ENCODE measurements at regions not wholly inside any gene's neighbourhood (a gene's known extent, or its start where the extent isn't known, plus 50 kb on each side); places are given as distances from the start of the nearest gene placed in this dataset.

GRCh38 chr4:170414360-170414759 lies 324.6 kb upstream of the AADAT start:
- Mint-ChIP-seq H3K4me1 (ENCODE audit: unreplicated experiment) (no peaks in the 10 kb centered on the region), H3K36me3 (ENCODE audit: unreplicated experiment) (no peaks in the 10 kb centered on the region), H3K9me3 (ENCODE audit: unreplicated experiment) (peaks cover 6% of the 10 kb centered on the region), H3K27me3 (ENCODE audit: unreplicated experiment) (no peaks in the 10 kb centered on the region), H3K27ac (ENCODE audit: unreplicated experiment) (no peak overlapping the region), H3K4me3 (ENCODE audit: unreplicated experiment) (no peak overlapping the region)
- no peak for DNase-seq (ENCODE audit: extremely low spot score, unreplicated experiment)
- no peak for TF ChIP-seq CTCF (IDR thresholded peaks at IDR 0.05)

GRCh38 chr4:170413951-170414350 lies 324.2 kb upstream of the AADAT start:
- no peaks in the 10 kb centered on the region for H3K4me1 Mint-ChIP-seq (ENCODE audit: unreplicated experiment)
- H3K27me3 Mint-ChIP-seq (ENCODE audit: unreplicated experiment), result no peaks in the 10 kb centered on the region
- H3K27ac Mint-ChIP-seq (ENCODE audit: unreplicated experiment), result no peak overlapping the region
- TF ChIP-seq CTCF (IDR thresholded peaks at IDR 0.05), result no peak
- no peaks in the 10 kb centered on the region for H3K36me3 Mint-ChIP-seq (ENCODE audit: unreplicated experiment)
- no peak overlapping the region for H3K4me3 Mint-ChIP-seq (ENCODE audit: unreplicated experiment)
- H3K9me3 Mint-ChIP-seq (ENCODE audit: unreplicated experiment), result peaks cover 3% of the 10 kb centered on the region
- no peak for DNase-seq (ENCODE audit: extremely low spot score, unreplicated experiment)

- H3K36me3 Mint-ChIP-seq (ENCODE audit: unreplicated experiment), result no peaks in the 10 kb centered on the region
- no peak for DNase-seq (ENCODE audit: extremely low spot score, unreplicated experiment)
- peaks cover 11% of the 10 kb centered on the region for H3K9me3 Mint-ChIP-seq (ENCODE audit: unreplicated experiment)
- TF ChIP-seq CTCF (IDR thresholded peaks at IDR 0.05), result no peak
- no peaks in the 10 kb centered on the region for H3K4me1 Mint-ChIP-seq (ENCODE audit: unreplicated experiment)
- H3K27ac Mint-ChIP-seq (ENCODE audit: unreplicated experiment), result no peak overlapping the region
- H3K27me3 Mint-ChIP-seq (ENCODE audit: unreplicated experiment), result no peaks in the 10 kb centered on the region
- no peak overlapping the region for H3K4me3 Mint-ChIP-seq (ENCODE audit: unreplicated experiment)
These were observed 310.6 kb upstream of the AADAT start for GRCh38 chr4:170400361-170400760.

- TF ChIP-seq CTCF (IDR thresholded peaks at IDR 0.05), result no peak
- no peak for DNase-seq (ENCODE audit: extremely low spot score, unreplicated experiment)
- Mint-ChIP-seq H3K4me1 (ENCODE audit: unreplicated experiment) (no peaks in the 10 kb centered on the region), H3K9me3 (ENCODE audit: unreplicated experiment) (peaks cover 11% of the 10 kb centered on the region), H3K36me3 (ENCODE audit: unreplicated experiment) (no peaks in the 10 kb centered on the region), H3K27ac (ENCODE audit: unreplicated experiment) (no peak overlapping the region), H3K4me3 (ENCODE audit: unreplicated experiment) (no peak overlapping the region), H3K27me3 (ENCODE audit: unreplicated experiment) (no peaks in the 10 kb centered on the region)
These were observed 310.0 kb upstream of the AADAT start for GRCh38 chr4:170399581-170400293.

GRCh38 chr4:170398218-170398617 lies 308.5 kb upstream of the AADAT start:
- H3K9me3 Mint-ChIP-seq (ENCODE audit: unreplicated experiment), result peaks cover 6% of the 10 kb centered on the region
- no peak for TF ChIP-seq CTCF (IDR thresholded peaks at IDR 0.05)
- H3K36me3 Mint-ChIP-seq (ENCODE audit: unreplicated experiment), result no peaks in the 10 kb centered on the region
- H3K27ac Mint-ChIP-seq (ENCODE audit: unreplicated experiment), result no peak overlapping the region
- no peaks in the 10 kb centered on the region for H3K4me1 Mint-ChIP-seq (ENCODE audit: unreplicated experiment)
- H3K4me3 Mint-ChIP-seq (ENCODE audit: unreplicated experiment), result no peak overlapping the region
- DNase-seq (ENCODE audit: extremely low spot score, unreplicated experiment), result no peak
- no peaks in the 10 kb centered on the region for H3K27me3 Mint-ChIP-seq (ENCODE audit: unreplicated experiment)
